Liver (tissue), 8 donors: ENCODE measurements at regions not wholly inside any gene's neighbourhood (a gene's known extent, or its start where the extent isn't known, plus 50 kb on each side); places are given as distances from the start of the nearest gene placed in this dataset.

Source experiments
- DNase-seq: peaks from one replicate; pipeline ENCODE4 v3.0.0-alpha.2; 2017; ENCODE audit warnings: low spot score
- H3K27ac ChIP-seq, 2 donors: one replicate each; pipeline ENCODE4 v1.7.0; 2013; ENCODE audit warnings: inconsistent platforms in 2 of 2, low read length in 2 of 2, control low read depth in 1 of 2, low read depth in 1 of 2, mild to moderate bottlenecking in 1 of 2
- H3K27me3 ChIP-seq, 4 donors: one replicate each; pipeline versions ENCODE4 v1.6.1 to v1.7.0; 2013; ENCODE audit warnings: low read length in 3 of 4, inconsistent platforms in 1 of 4, mild to moderate bottlenecking in 1 of 4, moderate library complexity in 1 of 4; ENCODE audit not compliant: control insufficient read depth in 4 of 4, insufficient read depth in 4 of 4
- H3K36me3 ChIP-seq, 4 donors: one replicate each; pipeline versions ENCODE4 v1.6.1 to v1.7.0; 2013; ENCODE audit warnings: low read length in 3 of 4, mild to moderate bottlenecking in 3 of 4, low read depth in 1 of 4, moderate library complexity in 1 of 4; ENCODE audit not compliant: control insufficient read depth in 4 of 4, insufficient read depth in 3 of 4
- H3K4me1 ChIP-seq, 4 donors: one replicate each; pipeline versions ENCODE4 v1.6.1 to v1.7.0; 2013; ENCODE audit warnings: low read length in 3 of 4, mild to moderate bottlenecking in 3 of 4, moderate library complexity in 1 of 4; ENCODE audit not compliant: control insufficient read depth in 4 of 4, insufficient read depth in 4 of 4
- H3K4me3 ChIP-seq, 3 donors: one replicate each; pipeline versions ENCODE4 v1.6.1 to v1.7.0; 2013; ENCODE audit warnings: low read length in 3 of 3, control low read depth in 1 of 3, low read depth in 1 of 3, mild to moderate bottlenecking in 1 of 3
- H3K9ac ChIP-seq, 2 donors: one replicate each; pipeline ENCODE4 v1.7.0; 2013; ENCODE audit warnings: low read length in 2 of 2, mild to moderate bottlenecking in 2 of 2, moderate library complexity in 2 of 2, control low read depth in 1 of 2, low read depth in 1 of 2
- H3K9me3 ChIP-seq, 4 donors: one replicate each; pipeline versions ENCODE4 v1.6.1 to v1.7.0; 2013; ENCODE audit warnings: low read length in 3 of 4; ENCODE audit not compliant: control insufficient read depth in 4 of 4
- EGR1 ChIP-seq, 2 donors: IDR thresholded peaks; 2 replicates each; pipeline ENCODE4 v1.6.1; 2016 to 2018; ENCODE audit warnings: antibody characterized with exemption in 2 of 2, low read depth in 2 of 2
- FOXA1 ChIP-seq: IDR thresholded peaks from 2 replicates; pipeline ENCODE4 v1.6.1; 2016; ENCODE audit warnings: antibody characterized with exemption
- FOXA2 ChIP-seq: IDR thresholded peaks from 2 replicates; pipeline ENCODE4 v1.6.1; 2016; ENCODE audit warnings: antibody characterized with exemption
- GABPA ChIP-seq, 2 donors: IDR thresholded peaks in 1 of 2; conservative IDR thresholded peaks in 1 of 2; 2 replicates each; pipeline ENCODE4 v1.6.1; 2016; ENCODE audit warnings: antibody characterized with exemption in 2 of 2, mild to moderate bottlenecking in 1 of 2, moderate library complexity in 1 of 2
- HNF4A ChIP-seq, 2 donors: conservative IDR thresholded peaks; 2 replicates each; pipeline ENCODE4 v1.6.1; 2016; ENCODE audit warnings: antibody characterized with exemption in 2 of 2, mild to moderate bottlenecking in 2 of 2
- HNF4G ChIP-seq: IDR thresholded peaks from 2 replicates; pipeline ENCODE4 v1.6.1; 2016; ENCODE audit warnings: antibody characterized with exemption
- JUND ChIP-seq, 2 donors: IDR thresholded peaks; 2 replicates each; pipeline ENCODE4 v1.6.1; 2016; ENCODE audit warnings: antibody characterized with exemption in 2 of 2
- NR2F2 ChIP-seq: IDR thresholded peaks from 2 replicates; pipeline ENCODE4 v1.6.1; 2016; ENCODE audit warnings: antibody characterized with exemption
- RAD21 ChIP-seq, 2 donors: IDR thresholded peaks; 2 replicates each; pipeline ENCODE4 v1.6.1; 2016; ENCODE audit warnings: antibody characterized with exemption in 2 of 2, mild to moderate bottlenecking in 2 of 2
- RXRA ChIP-seq, 2 donors: IDR thresholded peaks; 2 replicates each; pipeline ENCODE4 v1.6.1; 2017 to 2018; ENCODE audit warnings: antibody characterized with exemption in 2 of 2, mild to moderate bottlenecking in 1 of 2
- SP1 ChIP-seq: IDR thresholded peaks from 2 replicates; pipeline ENCODE4 v1.6.1; 2018; ENCODE audit warnings: antibody characterized with exemption, mild to moderate bottlenecking
- TAF1 ChIP-seq: conservative IDR thresholded peaks from 2 replicates; pipeline ENCODE4 v1.6.1; 2016; ENCODE audit warnings: antibody characterized with exemption, mild to moderate bottlenecking
- YY1 ChIP-seq: IDR thresholded peaks from 2 replicates; pipeline ENCODE4 v1.6.1; 2016; ENCODE audit warnings: antibody characterized with exemption, mild to moderate bottlenecking
- WGBS: extraction: QIAGEN DNeasy Blood & Tissue Kit; methylation state at CpG from one replicate; pipeline ENCODE4 v1.1.7; 2013; 5-methylcytosine and 5-hydroxymethylcytosine counted together
- TF ChIP-seq, protein P1 (sequence below): fragments of 150-350 bp; IDR thresholded peaks from 2 replicates; pipeline ENCODE4 v1.5.1; 2017; ENCODE audit warnings: improper control_type of control experiment, low read depth, low read length; ENCODE audit not compliant: missing input control
- TF ChIP-seq, protein P2 (sequence below): IDR thresholded peaks from 2 replicates; pipeline ENCODE4 v1.6.1; 2016; ENCODE audit warnings: antibody characterized with exemption
- TF ChIP-seq, protein P3 (sequence below): IDR thresholded peaks from 2 replicates; pipeline ENCODE4 v1.6.1; 2016; ENCODE audit warnings: antibody characterized with exemption
- TF ChIP-seq, protein P4 (sequence below): IDR thresholded peaks from 2 replicates; pipeline ENCODE4 v1.6.1; 2016; ENCODE audit warnings: antibody characterized with exemption, mild to moderate bottlenecking
- TF ChIP-seq, protein P5 (sequence below): IDR thresholded peaks from 2 replicates; pipeline ENCODE4 v1.6.1; 2016; ENCODE audit warnings: antibody characterized with exemption
- donor health status: healthy.
- donor health status: healthy.
- donor health status: healthy.
- donor health status: healthy.
- donor health status: healthy.

DNA sequence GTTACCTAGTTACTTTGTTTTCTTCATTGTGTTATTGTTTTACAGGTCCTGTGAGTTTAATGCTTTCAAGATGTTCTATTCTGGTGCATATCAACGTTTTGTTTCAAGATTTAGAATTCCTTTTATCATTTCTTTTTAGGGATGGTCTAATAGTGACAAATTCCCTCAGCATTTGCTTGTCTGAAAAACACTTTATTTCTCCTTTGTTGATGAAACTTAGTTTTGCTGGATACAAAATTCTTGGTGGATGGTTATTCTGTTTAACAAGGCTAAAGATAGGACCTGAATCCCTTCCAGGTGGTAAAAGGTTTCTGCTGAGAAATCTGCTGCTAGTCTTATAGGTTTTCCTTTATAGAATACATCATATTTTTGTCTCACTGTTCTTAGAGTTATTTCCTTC is 102.3 kb downstream of the RND3 start:
- WGBS, result 49% methylated on average over 1 of the region's 1 CpG
- peaks cover 0 to 8% (median 0%) of the 10 kb centered on the region in 4 donors for H3K9me3 ChIP-seq
- no peaks in the 10 kb centered on the region for H3K4me1 ChIP-seq
- H3K36me3 ChIP-seq, result no peaks in the 10 kb centered on the region
- no peak for DNase-seq
- H3K27ac ChIP-seq, result no peak overlapping the region
- H3K27me3 ChIP-seq, result no peaks in the 10 kb centered on the region
- no peak overlapping the region for H3K9ac ChIP-seq
- H3K4me3 ChIP-seq, result no peak overlapping the region
- TF ChIP-seq GABPA (IDR thresholded peaks at IDR 0.05 in 1 of 2, conservative IDR thresholded peaks at IDR 0.05 in 1 of 2), result no peak
- TF ChIP-seq, protein P1, sequence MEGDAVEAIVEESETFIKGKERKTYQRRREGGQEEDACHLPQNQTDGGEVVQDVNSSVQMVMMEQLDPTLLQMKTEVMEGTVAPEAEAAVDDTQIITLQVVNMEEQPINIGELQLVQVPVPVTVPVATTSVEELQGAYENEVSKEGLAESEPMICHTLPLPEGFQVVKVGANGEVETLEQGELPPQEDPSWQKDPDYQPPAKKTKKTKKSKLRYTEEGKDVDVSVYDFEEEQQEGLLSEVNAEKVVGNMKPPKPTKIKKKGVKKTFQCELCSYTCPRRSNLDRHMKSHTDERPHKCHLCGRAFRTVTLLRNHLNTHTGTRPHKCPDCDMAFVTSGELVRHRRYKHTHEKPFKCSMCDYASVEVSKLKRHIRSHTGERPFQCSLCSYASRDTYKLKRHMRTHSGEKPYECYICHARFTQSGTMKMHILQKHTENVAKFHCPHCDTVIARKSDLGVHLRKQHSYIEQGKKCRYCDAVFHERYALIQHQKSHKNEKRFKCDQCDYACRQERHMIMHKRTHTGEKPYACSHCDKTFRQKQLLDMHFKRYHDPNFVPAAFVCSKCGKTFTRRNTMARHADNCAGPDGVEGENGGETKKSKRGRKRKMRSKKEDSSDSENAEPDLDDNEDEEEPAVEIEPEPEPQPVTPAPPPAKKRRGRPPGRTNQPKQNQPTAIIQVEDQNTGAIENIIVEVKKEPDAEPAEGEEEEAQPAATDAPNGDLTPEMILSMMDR, result no peak
- TF ChIP-seq JUND (IDR thresholded peaks at IDR 0.05), result no peak
- no peak for TF ChIP-seq FOXA1
- no peak for TF ChIP-seq SP1
- TF ChIP-seq, protein P2, sequence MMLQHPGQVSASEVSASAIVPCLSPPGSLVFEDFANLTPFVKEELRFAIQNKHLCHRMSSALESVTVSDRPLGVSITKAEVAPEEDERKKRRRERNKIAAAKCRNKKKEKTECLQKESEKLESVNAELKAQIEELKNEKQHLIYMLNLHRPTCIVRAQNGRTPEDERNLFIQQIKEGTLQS, result no peak
- TF ChIP-seq NR2F2, result no peak
- TF ChIP-seq RXRA (IDR thresholded peaks at IDR 0.05), result no peak
- no peak for TF ChIP-seq TAF1
- TF ChIP-seq, protein P3, sequence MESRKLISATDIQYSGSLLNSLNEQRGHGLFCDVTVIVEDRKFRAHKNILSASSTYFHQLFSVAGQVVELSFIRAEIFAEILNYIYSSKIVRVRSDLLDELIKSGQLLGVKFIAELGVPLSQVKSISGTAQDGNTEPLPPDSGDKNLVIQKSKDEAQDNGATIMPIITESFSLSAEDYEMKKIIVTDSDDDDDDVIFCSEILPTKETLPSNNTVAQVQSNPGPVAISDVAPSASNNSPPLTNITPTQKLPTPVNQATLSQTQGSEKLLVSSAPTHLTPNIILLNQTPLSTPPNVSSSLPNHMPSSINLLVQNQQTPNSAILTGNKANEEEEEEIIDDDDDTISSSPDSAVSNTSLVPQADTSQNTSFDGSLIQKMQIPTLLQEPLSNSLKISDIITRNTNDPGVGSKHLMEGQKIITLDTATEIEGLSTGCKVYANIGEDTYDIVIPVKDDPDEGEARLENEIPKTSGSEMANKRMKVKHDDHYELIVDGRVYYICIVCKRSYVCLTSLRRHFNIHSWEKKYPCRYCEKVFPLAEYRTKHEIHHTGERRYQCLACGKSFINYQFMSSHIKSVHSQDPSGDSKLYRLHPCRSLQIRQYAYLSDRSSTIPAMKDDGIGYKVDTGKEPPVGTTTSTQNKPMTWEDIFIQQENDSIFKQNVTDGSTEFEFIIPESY, result no peak
- no peak for TF ChIP-seq FOXA2
- no peak for TF ChIP-seq EGR1 (IDR thresholded peaks at IDR 0.05; ENCODE audit: low read depth in 2 of 2)
- TF ChIP-seq, protein P4, sequence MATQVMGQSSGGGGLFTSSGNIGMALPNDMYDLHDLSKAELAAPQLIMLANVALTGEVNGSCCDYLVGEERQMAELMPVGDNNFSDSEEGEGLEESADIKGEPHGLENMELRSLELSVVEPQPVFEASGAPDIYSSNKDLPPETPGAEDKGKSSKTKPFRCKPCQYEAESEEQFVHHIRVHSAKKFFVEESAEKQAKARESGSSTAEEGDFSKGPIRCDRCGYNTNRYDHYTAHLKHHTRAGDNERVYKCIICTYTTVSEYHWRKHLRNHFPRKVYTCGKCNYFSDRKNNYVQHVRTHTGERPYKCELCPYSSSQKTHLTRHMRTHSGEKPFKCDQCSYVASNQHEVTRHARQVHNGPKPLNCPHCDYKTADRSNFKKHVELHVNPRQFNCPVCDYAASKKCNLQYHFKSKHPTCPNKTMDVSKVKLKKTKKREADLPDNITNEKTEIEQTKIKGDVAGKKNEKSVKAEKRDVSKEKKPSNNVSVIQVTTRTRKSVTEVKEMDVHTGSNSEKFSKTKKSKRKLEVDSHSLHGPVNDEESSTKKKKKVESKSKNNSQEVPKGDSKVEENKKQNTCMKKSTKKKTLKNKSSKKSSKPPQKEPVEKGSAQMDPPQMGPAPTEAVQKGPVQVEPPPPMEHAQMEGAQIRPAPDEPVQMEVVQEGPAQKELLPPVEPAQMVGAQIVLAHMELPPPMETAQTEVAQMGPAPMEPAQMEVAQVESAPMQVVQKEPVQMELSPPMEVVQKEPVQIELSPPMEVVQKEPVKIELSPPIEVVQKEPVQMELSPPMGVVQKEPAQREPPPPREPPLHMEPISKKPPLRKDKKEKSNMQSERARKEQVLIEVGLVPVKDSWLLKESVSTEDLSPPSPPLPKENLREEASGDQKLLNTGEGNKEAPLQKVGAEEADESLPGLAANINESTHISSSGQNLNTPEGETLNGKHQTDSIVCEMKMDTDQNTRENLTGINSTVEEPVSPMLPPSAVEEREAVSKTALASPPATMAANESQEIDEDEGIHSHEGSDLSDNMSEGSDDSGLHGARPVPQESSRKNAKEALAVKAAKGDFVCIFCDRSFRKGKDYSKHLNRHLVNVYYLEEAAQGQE, result no peak
- no peak for TF ChIP-seq HNF4A (conservative IDR thresholded peaks at IDR 0.05)
- TF ChIP-seq HNF4G, result no peak
- TF ChIP-seq, protein P5, sequence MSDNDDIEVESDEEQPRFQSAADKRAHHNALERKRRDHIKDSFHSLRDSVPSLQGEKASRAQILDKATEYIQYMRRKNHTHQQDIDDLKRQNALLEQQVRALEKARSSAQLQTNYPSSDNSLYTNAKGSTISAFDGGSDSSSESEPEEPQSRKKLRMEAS, result no peak
- TF ChIP-seq RAD21 (IDR thresholded peaks at IDR 0.05), result no peak
- no peak for TF ChIP-seq YY1
